ENCODE measurements at regions not wholly inside any gene's neighbourhood (a gene's known extent, or its start where the extent isn't known, plus 50 kb on each side); places are given as distances from the start of the nearest gene placed in this dataset.

- TF ChIP-seq POLR2A (IDR thresholded peaks at IDR 0.05; ENCODE audit: low read depth, low read length): no peak
- no peak for TF ChIP-seq POLR2AphosphoS5 (IDR thresholded peaks at IDR 0.05; ENCODE audit: low read depth, low read length)
- TF ChIP-seq SPI1 (IDR thresholded peaks at IDR 0.05; ENCODE audit: low read depth, low read length): no peak
- no peak for TF ChIP-seq TAF1 (IDR thresholded peaks at IDR 0.05; ENCODE audit: low read depth, low read length)
Observed at GRCh38 chr3:176595307-176595706, 602.0 kb downstream of the TBL1XR1 start.

Measured in GM12891 (cell line).